ENCODE measurements at regions not wholly inside any gene's neighbourhood (a gene's known extent, or its start where the extent isn't known, plus 50 kb on each side); places are given as distances from the start of the nearest gene placed in this dataset.
"Not testable (repeated sequence)": the region's sequence is repeated elsewhere in the genome, so short reads cannot be mapped to it uniquely, and the experiment has no call there.

DNA sequence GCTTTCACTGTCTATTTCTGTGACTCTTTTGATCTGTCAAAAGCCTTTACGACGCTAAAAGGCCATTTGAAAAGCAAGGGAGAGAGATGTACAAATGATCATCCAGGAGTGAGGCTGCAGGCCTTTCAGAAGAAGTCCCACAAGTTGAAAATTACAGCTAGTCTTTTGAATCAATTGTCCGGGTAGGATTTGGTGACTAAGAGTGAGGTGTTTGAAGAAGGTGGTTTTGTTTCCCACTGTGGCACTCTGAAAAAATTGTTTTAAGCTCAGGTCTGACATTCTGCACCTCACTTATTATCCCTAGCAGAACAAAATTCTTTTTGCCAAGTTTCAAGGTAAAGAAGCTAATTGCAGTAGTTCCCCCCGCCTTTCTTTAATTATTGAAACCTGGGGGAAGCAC, 50.8 kb upstream of the TMEM108 start:
- no peak for DNase-seq

DNA sequence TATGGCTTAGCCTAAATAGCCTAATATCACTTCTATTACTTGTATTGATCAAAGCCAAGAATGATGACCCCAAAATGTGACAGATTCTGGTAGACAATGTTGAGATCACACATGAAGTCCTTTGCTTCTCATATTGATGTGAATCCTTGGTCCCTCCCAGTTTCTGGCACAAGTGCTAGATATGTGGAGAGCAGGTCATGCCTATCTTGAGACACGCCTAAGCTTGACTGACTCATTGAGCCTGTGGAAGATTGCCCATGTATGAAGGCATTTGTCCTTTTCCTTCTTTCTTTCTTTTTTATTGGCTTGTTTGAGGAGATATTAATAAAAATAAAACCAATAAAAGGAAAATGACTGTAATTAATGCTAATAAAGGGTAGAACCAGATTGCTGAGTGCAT, 54.0 kb upstream of the TMEM108 start:
- DNase-seq = no peak

DNA sequence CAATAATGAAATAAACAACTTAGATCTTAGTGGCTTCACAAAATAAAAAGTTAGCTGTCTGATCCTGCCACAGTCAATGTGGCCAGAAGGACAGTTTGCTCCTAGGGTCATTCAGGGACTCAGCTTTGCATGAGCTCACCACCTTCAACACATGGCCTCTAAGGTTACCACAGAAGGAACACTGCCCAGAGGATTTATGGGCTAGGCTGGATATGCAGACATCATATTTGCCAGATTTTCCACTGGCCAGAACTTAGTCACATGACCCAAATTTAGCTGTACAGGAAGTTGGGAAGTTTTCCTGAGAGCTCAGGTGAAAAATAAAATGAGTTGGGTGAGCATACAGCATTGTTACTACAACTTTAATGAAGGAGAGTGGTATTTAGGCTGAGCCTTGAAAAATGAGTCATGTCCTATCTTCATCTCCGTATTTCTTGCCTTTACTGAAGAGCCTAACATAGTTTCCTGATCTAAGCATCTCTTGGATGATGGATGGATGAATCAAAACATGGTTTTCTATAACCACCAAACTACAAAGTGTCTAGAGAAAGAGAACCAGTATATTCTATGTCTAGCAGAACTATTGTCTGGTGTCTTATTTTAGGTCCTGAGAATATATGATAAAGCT, 54.9 kb upstream of the TMEM108 start:
- no peak for DNase-seq

DNA sequence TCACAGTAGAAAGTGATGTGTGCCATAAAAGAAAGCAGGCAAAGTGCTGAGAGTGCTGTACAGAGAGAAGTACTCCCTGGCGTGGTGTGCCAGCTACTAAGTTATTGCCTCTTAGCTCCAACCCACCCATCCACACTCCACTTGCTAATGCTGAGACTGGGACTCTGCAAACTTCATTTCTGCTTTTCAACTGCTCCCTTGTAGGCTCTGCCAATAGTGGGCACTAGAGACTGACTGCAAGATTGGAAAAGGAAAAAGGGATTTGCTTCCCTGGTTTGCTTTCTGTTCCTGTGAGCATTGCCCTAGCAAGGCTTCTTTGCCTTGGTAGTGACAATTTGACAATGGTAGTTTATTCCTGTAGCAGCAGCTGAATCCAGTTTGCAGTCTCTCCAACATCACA, 56.5 kb upstream of the TMEM108 start:
- DNase-seq = no peak

DNA sequence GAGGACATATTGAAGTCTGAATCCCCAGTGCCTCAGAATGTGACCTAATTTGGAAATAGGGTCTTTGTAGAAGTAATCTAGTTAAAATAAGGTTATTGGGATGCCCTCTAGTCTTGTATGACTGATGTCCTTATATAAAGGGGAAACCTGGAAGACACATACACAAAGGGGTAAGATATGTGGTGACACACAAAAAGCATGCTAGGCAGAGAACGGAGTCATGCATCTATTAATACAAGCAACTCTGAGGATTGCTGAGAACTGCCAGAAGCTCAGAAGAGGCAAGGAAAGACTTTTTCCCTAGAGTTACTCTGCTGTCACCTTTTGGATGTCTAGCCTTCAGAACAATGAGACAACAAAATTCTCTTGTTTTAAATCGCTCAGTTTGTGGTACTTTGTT, 58.1 kb upstream of the TMEM108 start:
- DNase-seq = no peak

DNA sequence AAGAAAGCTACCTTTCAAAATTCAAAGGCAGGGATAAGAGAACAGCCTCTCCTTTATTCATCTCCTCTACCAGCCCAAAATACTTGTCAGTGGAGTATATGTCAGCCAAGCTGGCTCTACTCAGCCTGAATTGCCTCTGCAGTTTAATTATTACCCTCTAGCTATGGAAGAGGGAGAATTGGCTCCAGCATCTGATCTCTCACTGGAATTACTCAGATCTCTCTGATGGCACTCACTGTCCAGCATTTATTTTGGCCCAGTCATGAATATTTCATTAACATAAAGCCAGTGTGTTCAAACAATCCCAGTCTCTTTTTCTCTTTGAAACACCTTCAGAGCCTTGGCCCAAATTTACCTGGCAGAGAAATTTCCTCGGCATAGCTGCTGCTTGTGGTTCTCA, 58.6 kb upstream of the TMEM108 start:
- no peak for DNase-seq

DNA sequence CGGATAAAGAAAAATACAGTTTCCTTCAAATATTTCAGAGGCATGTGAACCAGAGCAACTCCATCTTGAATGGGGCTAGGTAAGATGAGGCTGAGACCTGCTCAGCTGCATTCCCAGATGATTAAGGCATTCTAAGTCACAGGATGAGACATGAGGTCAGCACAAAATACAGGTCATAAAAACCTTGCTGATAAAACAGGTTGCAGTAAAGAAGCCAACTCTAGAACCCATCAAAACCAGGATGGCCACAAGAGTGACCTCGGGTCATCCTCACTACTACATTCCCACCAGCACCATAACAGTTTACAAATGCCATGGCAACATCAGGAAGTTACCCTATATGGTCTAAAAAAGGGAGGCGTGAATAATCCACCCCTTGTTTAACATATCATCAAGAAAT, 59.2 kb upstream of the TMEM108 start:
- DNase-seq = not testable (repeated sequence)

DNA sequence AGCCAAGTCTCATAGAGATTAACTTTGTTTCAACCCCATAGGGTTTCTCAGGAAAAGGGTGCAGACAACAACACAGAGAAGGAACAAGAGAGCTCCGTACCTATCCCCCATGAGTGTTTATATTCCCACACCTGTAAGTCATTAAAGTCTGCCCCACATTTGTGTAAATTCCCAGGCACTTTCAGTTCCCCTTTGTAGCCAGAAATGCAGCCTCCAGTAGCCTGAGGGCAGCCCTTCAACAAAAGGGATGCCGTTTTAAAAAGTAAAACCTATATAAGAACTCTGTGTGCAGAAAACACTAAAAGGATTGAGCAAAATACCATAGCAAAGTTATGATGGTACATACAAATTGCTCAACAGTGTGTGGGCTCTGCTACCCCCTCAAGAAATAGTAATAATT, 59.7 kb upstream of the TMEM108 start:
- DNase-seq = no peak

DNA sequence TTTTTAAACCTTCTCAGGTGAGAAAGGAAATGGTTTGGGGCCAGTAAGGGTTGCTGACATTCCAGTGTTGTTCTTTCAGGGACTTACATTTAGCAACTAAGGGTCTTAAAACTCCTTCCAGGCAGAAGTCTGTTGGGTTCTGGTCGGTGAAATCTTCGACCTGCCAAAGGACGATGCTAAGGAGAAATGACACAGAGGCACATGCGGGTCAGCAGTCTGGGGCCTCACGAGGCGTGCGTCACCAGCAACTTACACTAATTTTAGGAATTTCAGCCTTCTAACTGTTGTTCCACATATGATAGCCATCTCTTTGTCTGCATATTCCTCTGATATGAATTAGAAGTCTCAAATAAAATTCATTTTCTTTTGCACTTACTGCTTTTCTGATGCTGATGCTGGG, 64.1 kb upstream of the TMEM108 start:
- no peak for DNase-seq

DNA sequence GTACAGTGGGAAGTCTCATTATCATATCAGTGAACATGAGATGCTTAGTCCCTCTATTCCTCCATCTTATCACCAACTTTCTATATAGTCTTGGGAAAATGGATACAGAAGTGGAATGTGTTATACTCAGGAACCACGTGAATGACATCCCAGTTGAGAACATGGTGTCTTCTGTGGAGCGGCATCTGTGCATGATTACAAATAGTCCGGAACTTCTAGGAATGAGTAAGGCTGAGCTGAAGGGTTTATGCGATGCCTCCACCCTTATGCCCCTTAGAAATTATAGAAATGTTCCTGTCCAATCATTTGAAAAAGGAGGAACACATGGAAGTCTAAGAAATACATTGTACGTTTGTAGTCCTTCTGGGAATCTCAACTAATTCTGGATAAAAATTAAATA, 64.8 kb upstream of the TMEM108 start:
- no peak for DNase-seq

DNA sequence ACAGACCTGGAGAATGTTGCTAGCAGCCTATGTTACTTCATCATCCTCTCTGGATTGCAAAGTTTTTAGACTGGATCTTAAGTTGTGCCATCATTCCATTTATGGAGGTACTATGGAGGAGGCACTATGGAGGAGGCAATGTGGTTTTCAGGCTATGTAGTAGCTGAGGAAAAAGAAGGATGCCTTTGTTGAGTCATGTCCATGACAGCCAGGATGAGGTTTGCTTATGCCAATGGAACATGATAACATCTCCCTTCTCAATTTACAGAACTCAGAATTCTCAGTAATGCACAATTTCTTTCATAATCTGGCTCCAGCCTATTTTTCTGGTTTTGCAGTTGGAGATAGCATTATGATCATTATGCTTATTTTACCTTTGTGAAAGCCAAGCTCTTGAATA, 65.9 kb upstream of the TMEM108 start:
- DNase-seq = no peak

DNA sequence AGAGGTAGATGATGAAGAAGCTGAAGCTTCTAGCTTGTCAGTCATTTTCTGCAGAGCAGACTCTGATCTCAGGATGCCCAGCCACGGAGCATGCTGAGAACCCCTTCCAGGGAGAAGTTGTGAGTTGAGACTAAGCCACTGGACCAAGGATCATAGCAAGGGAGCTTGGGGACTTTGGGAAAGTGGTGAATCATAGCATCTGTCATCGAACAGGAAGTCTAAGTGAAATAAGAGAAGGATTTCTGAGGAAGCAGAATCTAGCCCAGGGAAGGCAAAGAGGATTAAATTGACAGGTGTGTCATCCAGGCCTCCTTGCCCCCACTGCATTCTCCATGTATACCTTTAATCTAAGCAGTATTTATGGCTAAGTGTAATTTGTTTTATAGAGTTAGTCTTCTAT, 71.8 kb upstream of the TMEM108 start:
- no peak for DNase-seq

DNA sequence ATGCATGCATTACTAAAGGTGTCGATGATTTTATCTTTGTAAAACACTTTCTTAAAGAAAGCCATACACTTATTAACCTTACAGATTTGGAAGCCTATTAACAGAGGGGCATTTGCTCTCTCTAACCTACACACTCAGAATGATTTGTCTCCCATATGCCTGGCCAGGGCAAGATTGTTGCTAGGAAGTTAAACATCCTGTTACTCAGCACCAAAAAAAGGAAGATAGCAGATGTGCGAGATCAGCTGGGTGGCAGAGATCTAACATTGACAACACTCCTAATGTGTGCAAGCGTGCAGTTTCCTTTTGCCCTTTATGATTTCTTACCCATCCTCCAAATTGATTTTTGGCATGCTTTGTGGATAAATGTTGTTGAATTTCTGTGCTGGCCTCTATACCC, 73.9 kb upstream of the TMEM108 start:
- no peak for DNase-seq

DNA sequence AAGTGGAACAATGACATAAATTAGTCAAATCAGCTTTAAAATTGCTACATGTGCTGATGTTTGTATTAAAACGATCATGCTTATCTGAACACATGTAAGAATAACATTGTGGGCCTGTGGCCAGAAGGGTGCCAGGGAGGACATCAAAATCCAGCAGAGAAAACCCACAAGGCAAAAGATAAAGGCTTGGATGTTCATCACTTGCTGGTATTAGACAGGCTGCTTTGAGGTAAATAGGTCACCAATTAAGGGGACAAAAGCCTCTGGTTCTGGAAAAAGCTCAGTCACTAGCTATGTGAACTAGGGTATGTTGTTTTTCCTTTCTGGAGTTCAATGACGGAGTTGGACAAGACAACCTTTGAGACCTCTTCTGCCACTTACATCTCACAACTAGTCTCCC, 74.4 kb upstream of the TMEM108 start:
- no peak for DNase-seq

DNA sequence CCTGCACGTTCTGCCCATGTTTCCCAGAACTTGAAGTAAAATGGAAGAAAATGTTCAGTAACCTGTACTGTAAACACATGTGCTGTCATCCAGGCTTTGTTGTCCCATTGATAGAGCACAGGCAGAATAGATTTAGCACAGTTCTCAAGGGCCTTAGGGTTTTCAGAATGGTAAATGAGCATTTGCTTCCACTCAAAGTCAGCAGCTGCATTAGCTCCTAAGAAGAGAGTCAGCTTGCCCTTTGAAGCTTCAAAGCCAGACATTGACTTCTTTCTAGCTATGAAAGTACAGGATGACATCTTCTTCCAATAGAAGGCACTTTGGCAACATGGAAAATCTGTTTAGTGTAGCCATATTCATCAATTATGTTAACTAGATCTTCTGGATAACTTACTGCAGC, 76.2 kb upstream of the TMEM108 start:
- no peak for DNase-seq

DNA sequence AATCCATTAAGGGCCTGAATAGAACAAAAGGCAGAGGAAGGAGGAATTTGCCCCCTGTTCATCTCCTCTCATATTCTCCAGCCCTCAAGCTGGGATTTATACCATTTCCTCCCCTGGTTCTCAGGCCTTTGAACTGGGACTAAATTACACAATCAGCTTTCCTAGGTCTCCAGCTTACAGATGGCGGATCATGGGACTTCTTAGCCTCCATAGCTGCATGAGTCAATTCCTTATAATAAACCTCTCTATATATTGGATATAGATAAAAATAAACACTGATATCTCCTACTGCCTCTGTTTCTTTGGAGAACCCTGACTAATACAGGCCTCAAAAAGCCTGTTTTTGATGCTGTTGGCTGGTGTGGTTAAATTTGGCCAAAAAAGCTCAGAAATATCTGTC, 84.5 kb upstream of the TMEM108 start:
- no peak for DNase-seq

DNA sequence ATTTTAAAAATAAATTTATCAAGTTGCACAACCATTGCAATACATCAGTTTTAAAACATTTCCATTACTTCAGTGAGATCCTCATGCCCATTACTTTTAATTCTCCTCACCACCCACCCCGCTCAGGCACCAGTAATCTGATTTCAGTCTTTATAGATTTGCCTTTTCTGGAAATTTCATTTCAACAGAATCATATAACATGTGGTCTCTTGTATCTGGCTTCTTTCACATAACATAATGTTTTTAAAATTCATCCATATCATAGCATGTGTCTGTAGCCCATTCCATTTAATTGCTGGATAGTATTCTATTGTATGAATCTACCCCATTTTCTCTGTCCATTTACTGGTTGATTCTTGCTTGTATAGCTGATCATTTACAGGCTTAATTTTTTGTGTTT, 110.3 kb upstream of the TMEM108 start:
- DNase-seq = no peak

DNA sequence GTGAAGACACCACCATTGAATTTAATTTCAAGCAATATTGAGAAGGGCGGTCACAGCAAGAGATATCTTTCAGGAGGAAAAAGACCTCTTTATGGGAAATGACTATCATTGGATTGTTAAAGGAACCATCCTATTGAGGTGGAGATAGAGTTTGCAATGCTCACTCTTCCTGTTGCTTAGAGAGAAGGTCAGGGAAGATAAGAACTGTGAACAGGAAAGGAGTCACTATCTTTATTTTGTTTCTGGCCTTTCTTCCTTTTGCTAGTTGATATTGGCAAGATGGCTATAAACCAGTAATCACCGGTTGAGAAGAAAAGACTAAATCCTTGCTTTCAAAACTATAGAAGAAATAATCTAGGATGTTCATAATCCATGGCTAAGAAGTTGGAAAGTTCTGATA, 112.1 kb upstream of the TMEM108 start:
- no peak for DNase-seq

DNA sequence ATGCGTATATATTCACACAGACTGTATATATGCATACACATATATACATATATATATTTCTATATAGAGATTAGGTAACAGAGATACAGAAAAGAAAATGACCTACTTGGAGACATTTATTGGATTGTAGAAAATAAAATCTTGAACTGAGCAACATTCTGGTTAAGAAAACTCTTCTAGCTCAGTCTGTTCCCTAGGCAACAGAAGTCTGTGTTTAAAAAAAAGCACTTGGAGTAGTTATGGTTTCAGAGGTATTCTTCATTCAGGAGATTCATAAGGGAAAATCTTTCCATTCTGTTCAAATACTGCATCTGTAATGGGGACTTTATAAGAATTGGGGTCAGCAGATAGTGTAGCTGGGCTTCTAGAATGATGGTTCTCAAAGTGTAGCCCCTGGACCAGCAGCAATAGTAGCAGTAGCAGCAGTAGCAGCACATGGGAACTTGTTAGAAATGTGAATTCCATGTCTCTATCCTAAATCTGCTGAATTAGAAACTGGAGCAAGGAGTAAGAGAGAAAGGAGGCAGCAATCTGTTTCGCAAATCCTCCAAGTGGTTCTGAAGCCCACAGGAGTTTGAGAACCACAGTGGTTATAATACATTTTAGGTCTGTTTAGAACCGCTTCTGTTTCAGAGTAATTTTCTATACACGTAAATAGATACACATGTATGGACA, 112.8 kb upstream of the TMEM108 start:
- no peak for DNase-seq

DNA sequence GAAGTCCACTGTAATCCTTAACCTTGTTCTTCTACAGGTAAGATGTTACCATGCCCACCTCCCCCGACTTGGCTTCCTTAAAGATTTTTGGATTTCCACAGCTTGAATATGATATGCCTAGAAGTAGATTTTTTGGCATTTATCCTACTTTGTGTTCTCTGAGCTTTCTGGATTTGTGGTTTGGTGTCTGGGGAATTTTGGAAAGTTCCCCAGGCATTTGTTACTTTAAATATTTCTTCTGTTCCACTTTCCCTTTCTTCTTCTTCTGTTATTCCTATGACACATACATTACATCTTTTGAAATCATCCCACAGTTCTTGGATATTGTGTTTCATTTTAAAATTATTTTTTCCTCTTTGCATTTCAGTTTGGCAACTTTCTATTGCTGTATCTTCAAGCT, 122.1 kb upstream of the TMEM108 start:
- no peak for DNase-seq

DNA sequence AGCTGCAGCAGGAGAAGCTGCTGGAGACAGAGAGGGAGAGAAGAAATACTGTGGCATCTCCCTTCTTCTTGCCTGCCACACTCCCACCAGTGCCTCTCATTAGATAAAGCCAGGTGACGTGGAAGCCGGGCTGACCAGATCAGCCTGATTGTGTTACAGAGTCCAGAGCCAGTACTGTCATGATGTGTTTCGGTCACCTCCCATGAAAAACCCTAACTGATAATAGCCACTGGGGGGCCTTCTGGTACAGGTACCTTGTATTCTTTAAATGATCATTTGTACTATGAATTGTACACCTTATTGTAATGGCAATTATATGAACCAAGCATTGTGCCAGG, 125.8 kb upstream of the TMEM108 start:
- no peak for DNase-seq

DNA sequence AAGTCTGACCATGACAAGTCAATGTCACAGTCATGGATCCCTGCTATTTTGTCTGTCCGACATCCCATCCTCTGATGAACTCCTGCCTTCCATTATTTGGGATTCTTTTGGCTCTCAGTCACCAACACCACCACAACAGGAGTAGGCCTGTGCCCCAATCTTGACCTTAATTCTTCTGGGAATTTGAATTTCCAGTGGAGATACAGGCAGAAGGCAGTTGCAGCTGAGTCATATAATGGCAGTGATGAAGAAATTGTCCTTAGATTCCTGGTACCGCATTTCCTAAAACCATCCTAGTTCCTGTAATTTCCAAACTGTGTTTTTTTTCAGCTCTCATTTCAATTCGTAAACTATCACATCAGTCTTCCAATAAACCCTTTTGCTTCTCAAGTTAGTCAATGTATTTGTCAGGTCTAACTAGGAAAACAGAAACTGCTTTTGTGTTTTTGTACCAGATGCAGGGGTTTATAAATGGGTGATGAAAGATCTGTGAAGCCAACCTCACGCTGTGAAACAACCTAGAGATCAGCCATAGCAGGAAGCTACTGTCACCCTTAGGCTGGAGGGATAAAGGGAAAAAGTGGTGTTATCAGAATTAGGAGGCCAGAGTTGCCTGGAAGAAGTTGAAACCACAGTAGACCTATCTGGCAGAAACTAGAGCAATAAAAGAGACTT, 126.3 kb upstream of the TMEM108 start:
- DNase-seq = no peak

DNA sequence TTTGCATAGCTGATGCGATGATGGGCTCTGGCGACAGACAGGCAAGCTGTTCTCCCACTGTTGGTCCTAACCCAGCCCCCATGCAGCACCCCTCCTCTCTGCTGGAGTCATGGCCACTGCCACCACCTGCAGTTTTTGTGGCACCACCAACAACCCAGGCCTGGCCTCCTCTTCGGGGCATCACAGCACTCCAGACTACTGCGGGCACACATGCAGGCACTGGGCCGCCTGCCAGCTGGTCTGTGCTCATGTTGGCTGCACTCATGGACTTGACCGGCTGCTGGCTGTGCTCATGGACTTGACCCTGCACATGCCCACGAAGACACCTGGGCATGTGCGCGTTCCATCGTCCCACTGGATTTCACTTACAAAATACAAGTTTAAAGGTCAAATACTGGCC, 130.9 kb upstream of the TMEM108 start:
- no peak for DNase-seq

DNA sequence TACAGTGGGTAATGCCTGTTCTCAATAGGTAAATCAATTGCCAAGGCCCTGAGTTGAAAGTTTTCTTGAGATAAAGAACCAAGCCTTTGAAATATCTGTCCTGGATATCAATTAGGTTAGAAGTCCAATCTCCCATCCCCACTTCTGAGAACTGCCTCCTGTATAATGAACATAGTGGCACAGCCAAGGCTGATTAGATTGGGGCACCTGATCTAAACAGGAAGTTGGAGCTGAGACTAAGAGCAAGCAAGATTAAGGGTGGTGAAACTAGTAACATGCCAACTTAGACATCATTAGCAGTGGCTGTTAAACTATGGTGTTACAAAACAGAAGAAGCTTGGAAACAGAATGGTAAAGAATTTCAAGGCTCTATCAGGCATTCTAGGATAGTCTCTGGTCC, 137.7 kb upstream of the TMEM108 start:
- no peak for DNase-seq

DNA sequence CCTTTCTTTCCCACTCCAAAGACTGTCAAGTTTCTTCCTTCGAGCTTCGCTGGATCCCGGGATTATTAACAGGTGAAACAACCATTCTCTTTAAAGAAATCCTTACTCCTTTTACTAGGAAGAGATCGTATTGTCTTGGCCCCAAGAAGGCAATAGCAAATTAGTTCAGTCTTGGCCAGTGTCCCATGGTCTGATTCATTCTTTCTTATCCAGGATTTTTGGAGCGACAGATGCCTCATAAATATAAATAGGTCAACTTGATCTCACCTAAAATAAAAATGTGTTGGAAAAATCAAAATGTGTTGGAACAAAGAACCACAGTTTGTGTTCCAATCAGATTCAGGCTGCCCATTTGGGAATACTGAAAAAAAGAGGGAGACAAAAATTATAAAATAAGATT, 140.1 kb upstream of the TMEM108 start:
- DNase-seq = no peak
